ENCODE measurements at regions not wholly inside any gene's neighbourhood (a gene's known extent, or its start where the extent isn't known, plus 50 kb on each side); places are given as distances from the start of the nearest gene placed in this dataset.
"Not testable (repeated sequence)": the region's sequence is repeated elsewhere in the genome, so short reads cannot be mapped to it uniquely, and the experiment has no call there.

GRCh38 chr7:106535234-106535932 is 125.6 kb downstream of the CCDC71L start:
- ChIA-PET CTCF (no interaction called here), POLR2A (ENCODE audit: low non-redundant PET) (interaction anchor here (0.5 kb wide), 1 partner anchor 140 kb away, joined by 5 read pairs; no protein-coding TSS in a partner anchor)
- intact Hi-C loops (cut with micrococcal nuclease; ENCODE audit: unreplicated experiment), result no loop called here

GRCh38 chr7:106534271-106534846 is 126.6 kb downstream of the CCDC71L start:
- Histone ChIP-seq H3K36me3 (ENCODE audit: insufficient read depth, low read length, poor library complexity, severe bottlenecking) (no peaks in the 10 kb centered on the region), H3K4me3 (ENCODE audit: low read depth, low read length, poor library complexity, severe bottlenecking) (no peak overlapping the region), H3K9me3 (ENCODE audit: low read depth, low read length, poor library complexity, severe bottlenecking) (no peaks in the 10 kb centered on the region), H3K27ac (ENCODE audit: low read depth, low read length, poor library complexity, severe bottlenecking) (no peak overlapping the region), H3K27me3 (replicated peaks; ENCODE audit: insufficient read depth, low read depth, low read length, poor library complexity) (no peaks in the 10 kb centered on the region), H3K4me1 (ENCODE audit: insufficient read depth, low read length, poor library complexity, severe bottlenecking) (no peaks in the 10 kb centered on the region)
- BruUV-seq (replicated peaks), result no TSS peak
- intact Hi-C loops (cut with micrococcal nuclease; ENCODE audit: unreplicated experiment), result no loop called here
- ChIA-PET POLR2A (ENCODE audit: low non-redundant PET) (no interaction called here), CTCF (no interaction called here)
- DNase-seq (ENCODE audit: low spot score), result no peak
- no peak for TF ChIP-seq EZH2 (IDR thresholded peaks at IDR 0.05; ENCODE audit: borderline replicate concordance, low read depth, low read length, poor library complexity, severe bottlenecking)
- TF ChIP-seq, protein P1, sequence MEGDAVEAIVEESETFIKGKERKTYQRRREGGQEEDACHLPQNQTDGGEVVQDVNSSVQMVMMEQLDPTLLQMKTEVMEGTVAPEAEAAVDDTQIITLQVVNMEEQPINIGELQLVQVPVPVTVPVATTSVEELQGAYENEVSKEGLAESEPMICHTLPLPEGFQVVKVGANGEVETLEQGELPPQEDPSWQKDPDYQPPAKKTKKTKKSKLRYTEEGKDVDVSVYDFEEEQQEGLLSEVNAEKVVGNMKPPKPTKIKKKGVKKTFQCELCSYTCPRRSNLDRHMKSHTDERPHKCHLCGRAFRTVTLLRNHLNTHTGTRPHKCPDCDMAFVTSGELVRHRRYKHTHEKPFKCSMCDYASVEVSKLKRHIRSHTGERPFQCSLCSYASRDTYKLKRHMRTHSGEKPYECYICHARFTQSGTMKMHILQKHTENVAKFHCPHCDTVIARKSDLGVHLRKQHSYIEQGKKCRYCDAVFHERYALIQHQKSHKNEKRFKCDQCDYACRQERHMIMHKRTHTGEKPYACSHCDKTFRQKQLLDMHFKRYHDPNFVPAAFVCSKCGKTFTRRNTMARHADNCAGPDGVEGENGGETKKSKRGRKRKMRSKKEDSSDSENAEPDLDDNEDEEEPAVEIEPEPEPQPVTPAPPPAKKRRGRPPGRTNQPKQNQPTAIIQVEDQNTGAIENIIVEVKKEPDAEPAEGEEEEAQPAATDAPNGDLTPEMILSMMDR (conservative IDR thresholded peaks at IDR 0.05; ENCODE audit: low read depth, low read length), result no peak

More at GRCh38 chr7:106535234-106535932, 125.6 kb downstream of the CCDC71L start:
- H3K4me1 ChIP-seq (ENCODE audit: insufficient read depth, low read length, poor library complexity, severe bottlenecking), result no peaks in the 10 kb centered on the region
- BruUV-seq (replicated peaks), result no TSS peak
- no peaks in the 10 kb centered on the region for H3K9me3 ChIP-seq (ENCODE audit: low read depth, low read length, poor library complexity, severe bottlenecking)
- no peak overlapping the region for H3K4me3 ChIP-seq (ENCODE audit: low read depth, low read length, poor library complexity, severe bottlenecking)
- no peaks in the 10 kb centered on the region for H3K36me3 ChIP-seq (ENCODE audit: insufficient read depth, low read length, poor library complexity, severe bottlenecking)
- no peak for DNase-seq (ENCODE audit: low spot score)
- no peaks in the 10 kb centered on the region for H3K27me3 ChIP-seq (replicated peaks; ENCODE audit: insufficient read depth, low read depth, low read length, poor library complexity)
- no peak overlapping the region for H3K27ac ChIP-seq (ENCODE audit: low read depth, low read length, poor library complexity, severe bottlenecking)
- TF ChIP-seq, protein P1 (conservative IDR thresholded peaks at IDR 0.05; ENCODE audit: low read depth, low read length), result no peak
- TF ChIP-seq EZH2 (IDR thresholded peaks at IDR 0.05; ENCODE audit: borderline replicate concordance, low read depth, low read length, poor library complexity, severe bottlenecking), result no peak

GRCh38 chr7:106530183-106530582 is 130.8 kb downstream of the CCDC71L start:
- H3K4me1 ChIP-seq (ENCODE audit: insufficient read depth, low read length, poor library complexity, severe bottlenecking); H3K4me3 ChIP-seq (ENCODE audit: low read depth, low read length, poor library complexity, severe bottlenecking); DNase-seq (ENCODE audit: low spot score); CTCF ChIA-PET; BruUV-seq (replicated peaks); H3K36me3 ChIP-seq (ENCODE audit: insufficient read depth, low read length, poor library complexity, severe bottlenecking); H3K27ac ChIP-seq (ENCODE audit: low read depth, low read length, poor library complexity, severe bottlenecking); POLR2A ChIA-PET (ENCODE audit: low non-redundant PET); H3K9me3 ChIP-seq (ENCODE audit: low read depth, low read length, poor library complexity, severe bottlenecking); intact Hi-C loops (cut with micrococcal nuclease; ENCODE audit: unreplicated experiment); H3K27me3 ChIP-seq (replicated peaks; ENCODE audit: insufficient read depth, low read depth, low read length, poor library complexity): not testable (repeated sequence)

DNA sequence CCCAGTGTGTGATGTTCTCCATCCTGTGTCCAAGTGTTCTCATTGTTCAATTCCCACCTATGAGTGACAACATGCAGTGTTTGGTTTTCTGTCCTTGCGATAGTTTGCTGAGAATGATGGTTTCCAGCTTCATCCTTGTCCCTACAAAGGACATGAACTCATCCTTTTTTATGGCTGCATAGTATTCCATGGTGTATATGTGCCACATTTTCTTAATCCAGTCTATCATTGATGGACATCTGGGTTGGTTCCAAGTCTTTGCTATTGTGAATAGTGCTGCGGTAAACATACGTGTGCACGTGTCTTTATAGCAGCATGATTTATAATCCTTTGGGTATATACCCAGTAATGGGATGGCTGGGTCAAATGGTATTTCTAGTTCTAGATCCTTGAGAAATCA is 134.3 kb downstream of the CCDC71L start:
- H3K27me3 ChIP-seq (replicated peaks; ENCODE audit: insufficient read depth, low read depth, low read length, poor library complexity); H3K4me1 ChIP-seq (ENCODE audit: insufficient read depth, low read length, poor library complexity, severe bottlenecking); H3K36me3 ChIP-seq (ENCODE audit: insufficient read depth, low read length, poor library complexity, severe bottlenecking); H3K9me3 ChIP-seq (ENCODE audit: low read depth, low read length, poor library complexity, severe bottlenecking); intact Hi-C loops (cut with micrococcal nuclease; ENCODE audit: unreplicated experiment); H3K4me3 ChIP-seq (ENCODE audit: low read depth, low read length, poor library complexity, severe bottlenecking); BruUV-seq (replicated peaks); H3K27ac ChIP-seq (ENCODE audit: low read depth, low read length, poor library complexity, severe bottlenecking); CTCF ChIA-PET; DNase-seq (ENCODE audit: low spot score); POLR2A ChIA-PET (ENCODE audit: low non-redundant PET): not testable (repeated sequence)

All from A673 (cell line).